ENCODE measurements at regions not wholly inside any gene's neighbourhood (a gene's known extent, or its start where the extent isn't known, plus 50 kb on each side); places are given as distances from the start of the nearest gene placed in this dataset.

GRCh38 chr18:11246495-11247300, 97.3 kb upstream of the PIEZO2 start:
- no peak overlapping the region for H3K27ac ChIP-seq
- H3K27me3 ChIP-seq, result no peaks in the 10 kb centered on the region
- no peaks in the 10 kb centered on the region for H3K36me3 ChIP-seq
- H3K4me1 ChIP-seq, result no peaks in the 10 kb centered on the region
- TF ChIP-seq CTCF (IDR thresholded peaks at IDR 0.05 in 4 of 5, conservative IDR thresholded peaks at IDR 0.05 in 1 of 5), result no peak
- no peak for TF ChIP-seq POLR2A (IDR thresholded peaks at IDR 0.05)
- in situ Hi-C loops (cut with MboI; ENCODE audit: low sequenced_read_pairs in 4 of 4) (no loop called here), intact Hi-C loops (cut with DNase I; ENCODE audit: low total_unique reads) (no loop called here)
- no peaks in the 10 kb centered on the region for H3K9me3 ChIP-seq
- H3K4me3 ChIP-seq, result no peak overlapping the region
- DNase-seq (no peak), ATAC-seq (no peak)

- DNase-seq, result no peak
- intact Hi-C loops (cut with DNase I; ENCODE audit: low total_unique reads) (no loop called here), in situ Hi-C loops (cut with MboI; ENCODE audit: low sequenced_read_pairs in 4 of 4) (no loop called here)
- no peak for ATAC-seq
- Histone ChIP-seq H3K4me1 (no peaks in the 10 kb centered on the region), H3K4me3 (no peak overlapping the region), H3K27me3 (no peaks in the 10 kb centered on the region), H3K27ac (no peak overlapping the region), H3K9me3 (no peaks in the 10 kb centered on the region), H3K36me3 (no peaks in the 10 kb centered on the region)
- no peak for TF ChIP-seq CTCF (IDR thresholded peaks at IDR 0.05 in 4 of 5, conservative IDR thresholded peaks at IDR 0.05 in 1 of 5)
- no peak for TF ChIP-seq POLR2A (IDR thresholded peaks at IDR 0.05)
Measured at GRCh38 chr18:11245879-11246278, 96.5 kb upstream of the PIEZO2 start.

DNA sequence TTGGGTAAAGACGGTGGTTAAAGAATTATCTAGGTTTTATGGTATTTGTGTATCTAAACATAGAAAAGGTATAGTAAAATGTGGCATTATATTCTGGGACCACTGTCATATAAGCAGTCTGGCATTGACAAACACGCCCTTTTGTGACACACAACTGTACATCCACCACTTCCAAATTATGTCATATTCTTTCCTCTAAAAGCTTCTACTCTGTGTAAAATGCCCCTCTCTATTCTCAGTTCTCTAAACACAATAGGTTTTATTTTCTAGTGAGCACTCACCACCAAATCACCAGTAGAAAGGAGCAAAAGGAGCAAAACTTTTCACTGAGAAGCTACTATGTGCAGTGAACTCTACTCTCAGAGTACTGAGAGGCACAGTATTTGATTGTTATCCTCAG, 88.1 kb upstream of the PIEZO2 start:
- ATAC-seq (no peak), DNase-seq (no peak)
- in situ Hi-C loops (cut with MboI; ENCODE audit: low sequenced_read_pairs in 4 of 4), result no loop called here
- no peak overlapping the region for H3K4me3 ChIP-seq
- no peaks in the 10 kb centered on the region for H3K4me1 ChIP-seq
- H3K27ac ChIP-seq, result no peak overlapping the region
- no peak for TF ChIP-seq POLR2A (IDR thresholded peaks at IDR 0.05)
- H3K36me3 ChIP-seq, result no peaks in the 10 kb centered on the region
- no peaks in the 10 kb centered on the region for H3K27me3 ChIP-seq
- intact Hi-C loops (cut with DNase I; ENCODE audit: low total_unique reads), result no loop called here
- H3K9me3 ChIP-seq, result no peaks in the 10 kb centered on the region

DNA sequence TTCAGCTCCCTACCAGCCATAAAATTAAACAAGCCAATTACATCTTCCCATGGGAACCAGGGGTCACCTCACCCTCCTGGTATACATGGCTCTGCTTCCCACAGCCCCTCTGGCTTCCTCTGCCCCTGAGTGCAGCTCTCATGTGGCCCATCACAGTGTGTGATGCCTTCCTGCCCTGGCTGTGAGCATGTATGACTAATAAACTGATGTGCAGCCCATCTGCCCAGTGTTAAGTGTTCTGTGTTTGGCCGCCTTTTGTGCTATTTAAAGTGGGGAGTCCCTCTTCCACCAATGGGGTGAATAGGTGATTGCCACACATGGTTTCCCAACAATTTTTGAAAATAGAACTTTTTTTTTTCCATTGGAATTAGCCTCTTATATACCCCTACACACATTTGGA, 87.7 kb upstream of the PIEZO2 start:
- intact Hi-C loops (cut with DNase I; ENCODE audit: low total_unique reads), result no loop called here
- Histone ChIP-seq H3K4me3 (no peak overlapping the region), H3K27ac (no peak overlapping the region), H3K27me3 (no peaks in the 10 kb centered on the region), H3K4me1 (no peaks in the 10 kb centered on the region), H3K36me3 (no peaks in the 10 kb centered on the region), H3K9me3 (no peaks in the 10 kb centered on the region)
- DNase-seq (no peak), ATAC-seq (no peak)
- no peak for TF ChIP-seq CTCF (IDR thresholded peaks at IDR 0.05 in 4 of 5, conservative IDR thresholded peaks at IDR 0.05 in 1 of 5)
- no peak for TF ChIP-seq POLR2A (IDR thresholded peaks at IDR 0.05)
- in situ Hi-C loops (cut with MboI; ENCODE audit: low sequenced_read_pairs in 4 of 4), result no loop called here

GRCh38 chr18:11224153-11224552, 74.8 kb upstream of the PIEZO2 start:
- no peaks in the 10 kb centered on the region for H3K36me3 ChIP-seq
- intact Hi-C loops (cut with DNase I; ENCODE audit: low total_unique reads) (no loop called here), in situ Hi-C loops (cut with MboI; ENCODE audit: low sequenced_read_pairs in 4 of 4) (no loop called here)

More at GRCh38 chr18:11224153-11224552, 74.8 kb upstream of the PIEZO2 start:
- TF ChIP-seq POLR2A (IDR thresholded peaks at IDR 0.05) (no peak), CTCF (IDR thresholded peaks at IDR 0.05 in 4 of 5, conservative IDR thresholded peaks at IDR 0.05 in 1 of 5) (no peak)
- Histone ChIP-seq H3K9me3 (no peaks in the 10 kb centered on the region), H3K27me3 (no peaks in the 10 kb centered on the region), H3K4me3 (no peak overlapping the region), H3K4me1 (no peaks in the 10 kb centered on the region), H3K27ac (no peak overlapping the region)
- ATAC-seq (no peak), DNase-seq (no peak)

Measured in gastrocnemius medialis (tissue), 4 donors.